Epithelial cell of prostate (primary cell): ENCODE measurements at regions not wholly inside any gene's neighbourhood (a gene's known extent, or its start where the extent isn't known, plus 50 kb on each side); places are given as distances from the start of the nearest gene placed in this dataset.
A peak's percentile ranks its signal among the peaks of the same experiment; 100 is the strongest.
"Not testable (repeated sequence)": the region's sequence is repeated elsewhere in the genome, so short reads cannot be mapped to it uniquely, and the experiment has no call there.

ENCODE experiments used
- DNase-seq: peaks from one replicate; pipeline ENCODE4 v3.0.0-alpha.2; 2011; ENCODE audit warnings: low read depth, low spot score
- H3K27ac ChIP-seq: fragments of 450-650 bp; 2 replicates; pipeline ENCODE4 v1.5.1; 2017; ENCODE audit warnings: mild to moderate bottlenecking

DNA sequence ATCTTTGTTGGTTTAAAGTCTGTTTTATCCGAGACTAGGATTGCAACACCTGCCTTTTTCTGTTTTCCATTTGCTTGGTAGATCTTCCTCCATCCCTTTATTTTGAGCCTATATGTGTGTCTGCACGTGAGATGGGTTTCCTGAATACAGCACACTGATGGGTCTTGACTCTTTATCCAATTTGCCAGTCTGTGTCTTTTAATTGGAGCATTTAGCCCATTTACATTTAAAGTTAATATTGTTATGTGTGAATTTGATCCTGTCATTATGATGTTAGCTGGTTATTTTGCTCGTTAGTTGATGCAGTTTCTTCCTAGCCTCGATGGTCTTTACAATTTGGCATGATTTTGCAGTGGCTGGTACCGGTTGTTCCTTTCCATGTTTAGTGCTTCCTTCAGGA, 149.4 kb upstream of the MRPS22 start:
- DNase-seq, H3K27ac ChIP-seq: not testable (repeated sequence)

- not testable (repeated sequence) for H3K27ac ChIP-seq, DNase-seq
These were observed 147.7 kb upstream of the MRPS22 start for GRCh38 chr3:139196146-139196545.

DNA sequence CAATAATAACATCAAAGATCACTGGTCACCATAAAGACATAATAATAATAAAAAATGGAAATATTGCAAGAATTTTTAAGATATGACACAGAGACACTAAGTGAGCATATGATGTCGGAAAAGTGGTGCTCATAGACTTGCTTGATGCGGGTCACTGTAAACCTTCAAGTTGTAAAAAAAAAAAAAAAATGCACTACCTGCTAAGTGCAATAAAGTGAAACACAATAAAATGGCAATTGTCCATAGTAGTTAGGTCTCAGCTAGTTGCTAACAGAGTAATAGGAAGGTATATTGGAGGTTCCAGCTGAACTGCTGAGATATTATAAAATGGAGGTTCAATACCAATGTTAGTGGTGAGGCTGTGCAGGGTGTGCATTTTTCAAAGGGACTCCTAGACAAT, 146.6 kb upstream of the MRPS22 start:
- no peak overlapping the region for H3K27ac ChIP-seq
- DNase-seq = no peak

- no peak overlapping the region for H3K27ac ChIP-seq
- DNase-seq = no peak
These were observed 145.6 kb upstream of the MRPS22 start for GRCh38 chr3:139198186-139198585.

DNA sequence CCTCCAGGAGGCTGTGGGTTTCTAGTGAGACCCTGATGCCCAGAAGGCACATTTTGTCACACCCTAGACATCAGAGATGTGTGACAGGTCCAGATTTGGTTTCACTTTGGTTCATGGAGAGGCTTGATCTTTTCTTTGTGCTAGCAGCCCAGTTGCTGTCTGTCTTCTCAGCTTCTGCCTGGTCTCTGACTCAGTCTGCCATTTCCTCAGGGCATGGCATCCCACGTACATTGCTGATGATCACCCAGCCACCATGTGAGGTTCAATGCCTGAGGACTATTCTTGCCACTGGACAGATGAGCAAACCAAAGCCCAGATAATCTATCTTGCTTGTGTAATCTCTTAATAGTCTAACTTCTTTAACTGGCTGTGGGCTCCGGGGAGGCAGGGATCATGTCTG, 144.9 kb upstream of the MRPS22 start:
- H3K27ac ChIP-seq = no peak overlapping the region
- peak; percentile 41 for DNase-seq

DNA sequence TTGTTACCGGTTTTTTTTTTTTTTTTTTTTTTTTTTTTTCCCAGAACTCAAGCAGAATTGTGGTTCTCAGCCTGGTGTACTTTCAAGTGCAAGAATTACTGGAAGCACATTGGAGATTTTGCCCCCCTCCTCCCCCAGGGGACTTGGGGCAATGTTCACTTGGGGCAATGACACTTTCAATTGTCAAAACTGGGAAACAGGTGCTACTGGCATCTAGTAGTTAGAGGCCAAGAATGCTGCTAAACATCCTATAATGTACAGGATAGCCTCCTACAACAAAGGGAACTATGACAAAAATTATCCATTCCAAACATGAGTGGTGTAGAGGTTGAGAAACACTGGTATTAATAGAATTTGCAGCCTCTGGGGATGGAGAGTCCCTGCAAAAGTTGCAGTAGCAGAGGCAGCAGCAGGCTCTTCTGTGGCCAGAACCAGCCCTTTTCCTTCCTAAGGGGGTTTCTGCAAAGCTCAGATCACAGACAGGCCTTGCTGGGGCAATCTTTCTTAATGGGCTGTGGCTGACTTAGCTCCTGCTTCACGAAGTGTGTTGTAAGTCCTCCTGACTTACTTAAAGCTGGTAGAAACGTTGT, 144.3 kb upstream of the MRPS22 start:
- no peak for DNase-seq
- no peak overlapping the region for H3K27ac ChIP-seq

DNA sequence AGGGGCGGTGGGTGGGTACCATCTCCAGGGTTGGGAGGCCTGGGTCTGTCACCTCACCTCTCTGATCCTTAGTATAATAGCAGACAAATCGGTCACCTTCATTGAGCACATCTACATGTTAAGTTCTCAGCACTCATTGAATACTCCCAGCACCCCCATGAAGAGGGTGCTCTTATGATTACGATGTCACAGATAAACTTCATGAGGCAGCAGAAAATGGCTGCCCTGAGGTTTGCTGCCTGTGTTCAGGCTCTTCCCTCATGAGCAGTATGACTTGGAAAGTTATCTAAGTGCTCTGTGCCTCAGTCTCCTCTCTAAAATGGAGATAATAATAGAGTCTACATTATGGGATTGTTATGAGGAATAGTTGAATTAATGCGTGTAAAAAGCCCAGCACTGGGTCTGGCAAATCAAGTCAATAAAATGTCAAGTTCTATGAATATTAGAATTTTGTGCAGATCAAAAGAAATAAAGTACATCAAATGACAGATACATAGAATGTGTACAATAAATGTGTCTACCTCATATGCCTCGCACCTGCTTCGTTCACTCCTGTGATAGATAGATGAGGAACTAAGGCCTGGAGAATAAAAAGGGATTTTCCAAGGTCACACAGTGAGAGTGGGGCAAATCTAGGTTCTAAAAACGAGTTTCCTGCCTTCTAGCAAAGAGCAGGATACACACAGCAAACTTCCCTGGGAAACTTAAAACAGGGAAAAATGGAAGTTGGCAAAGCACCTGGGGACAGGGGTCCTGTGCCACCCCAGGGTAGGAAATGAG, 142.2 kb upstream of the MRPS22 start:
- H3K27ac ChIP-seq = no peak overlapping the region
- no peak for DNase-seq

GRCh38 chr3:139202226-139202958, 141.4 kb upstream of the MRPS22 start:
- H3K27ac ChIP-seq = no peak overlapping the region
- no peak for DNase-seq

DNA sequence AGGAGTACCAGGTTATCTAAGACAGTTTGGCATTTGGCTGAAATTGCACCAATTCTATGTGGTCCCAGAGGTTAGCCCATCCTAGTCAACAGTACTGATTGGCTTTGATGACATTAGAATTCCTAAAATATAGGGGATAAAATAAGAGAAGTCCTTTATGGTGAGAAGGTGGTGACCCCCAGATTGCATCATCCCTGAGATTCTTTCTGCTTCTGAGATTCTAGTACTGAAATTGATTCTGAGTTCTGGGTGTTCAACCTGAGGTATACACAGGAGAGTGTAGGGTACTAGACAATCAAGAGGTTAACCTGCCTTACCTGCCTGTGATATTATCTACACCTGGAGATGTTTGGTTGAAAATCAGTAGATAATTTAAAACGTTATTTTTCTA, 140.9 kb upstream of the MRPS22 start:
- DNase-seq = no peak
- no peak overlapping the region for H3K27ac ChIP-seq

GRCh38 chr3:139203752-139204151, 140.1 kb upstream of the MRPS22 start:
- no peak overlapping the region for H3K27ac ChIP-seq
- DNase-seq = no peak

DNA sequence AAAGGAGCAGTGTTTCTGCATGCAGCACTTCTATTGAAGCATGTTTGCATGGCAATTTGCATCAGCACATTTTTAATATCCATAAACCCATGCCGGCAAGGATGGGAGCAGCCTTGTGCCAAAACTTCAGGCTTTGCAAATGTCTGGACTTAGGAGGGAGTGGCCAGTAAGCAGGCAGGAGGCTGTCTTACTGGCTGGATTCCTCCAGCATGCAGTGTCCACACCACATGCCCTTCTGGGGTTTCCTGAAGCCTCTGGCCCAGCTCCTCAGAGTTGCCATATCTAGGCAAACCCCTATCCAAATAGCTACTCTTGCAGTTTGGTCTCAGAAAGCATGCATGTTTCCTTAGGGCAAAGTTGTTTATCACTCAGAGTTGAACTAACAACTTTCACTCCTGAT, 139.1 kb upstream of the MRPS22 start:
- DNase-seq = no peak
- H3K27ac ChIP-seq = no peak overlapping the region

DNA sequence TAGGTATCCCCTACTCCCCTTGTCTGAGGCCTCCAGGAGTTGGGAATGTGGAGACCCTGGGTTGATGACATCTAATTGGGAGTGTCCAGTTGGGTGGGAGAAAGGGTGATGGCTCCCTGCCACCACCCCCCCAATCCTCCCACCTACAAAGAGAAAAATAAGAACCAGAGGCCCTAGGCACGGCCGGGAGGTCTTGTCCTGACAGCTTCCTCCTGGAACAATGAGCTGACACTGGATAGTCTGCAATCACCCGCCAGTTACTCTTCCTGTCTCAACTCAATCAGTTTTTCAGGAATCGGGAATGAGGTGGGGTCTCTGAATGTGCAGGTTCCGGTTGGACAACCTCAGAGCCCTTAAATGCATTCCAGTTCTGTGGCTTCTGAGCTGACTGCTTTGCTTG, 129.9 kb upstream of the MRPS22 start:
- DNase-seq = no peak
- H3K27ac ChIP-seq = no peak overlapping the region

GRCh38 chr3:139216958-139217357, 126.9 kb upstream of the MRPS22 start:
- DNase-seq = no peak
- no peak overlapping the region for H3K27ac ChIP-seq

DNA sequence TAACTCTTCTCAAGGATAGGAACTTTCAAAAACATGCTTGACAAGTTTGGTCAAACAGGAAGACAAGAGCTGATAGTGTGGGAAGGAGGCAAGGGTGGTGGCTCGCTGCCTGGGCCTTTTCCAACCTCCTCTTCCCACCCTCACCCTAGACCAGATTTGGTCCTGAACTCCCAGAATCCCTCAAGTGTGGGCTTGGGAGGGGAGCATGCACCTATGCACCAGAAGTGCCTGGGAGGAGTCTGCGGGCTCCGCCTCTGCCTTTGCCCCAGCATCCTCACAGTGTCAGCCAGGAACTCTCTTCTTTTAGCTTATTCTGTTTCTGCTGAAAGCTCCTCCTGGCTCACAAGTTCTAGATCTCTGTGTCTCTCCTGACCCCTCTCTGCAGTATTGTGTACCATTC, 126.2 kb upstream of the MRPS22 start:
- no peak for DNase-seq
- H3K27ac ChIP-seq = no peak overlapping the region

DNA sequence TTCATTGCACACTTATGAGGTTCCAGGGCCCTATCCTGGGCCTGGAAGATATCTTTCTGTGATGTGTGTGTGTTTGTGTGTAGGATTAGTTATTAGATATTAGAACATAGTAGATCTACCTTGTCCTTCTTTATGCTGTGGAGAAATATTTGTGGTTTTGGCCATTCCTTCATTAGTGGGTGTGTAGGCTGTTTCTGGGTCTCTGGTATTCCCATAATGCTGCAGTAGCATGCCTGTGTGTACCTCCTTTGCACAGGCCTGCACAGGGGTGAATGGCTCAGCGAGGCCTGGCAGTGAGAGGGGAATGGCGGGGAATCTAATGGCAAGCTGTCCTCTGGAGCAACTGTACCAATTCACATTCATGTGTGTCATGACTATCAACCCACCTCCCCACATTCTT, 125.8 kb upstream of the MRPS22 start:
- DNase-seq = no peak
- H3K27ac ChIP-seq = no peak overlapping the region

DNA sequence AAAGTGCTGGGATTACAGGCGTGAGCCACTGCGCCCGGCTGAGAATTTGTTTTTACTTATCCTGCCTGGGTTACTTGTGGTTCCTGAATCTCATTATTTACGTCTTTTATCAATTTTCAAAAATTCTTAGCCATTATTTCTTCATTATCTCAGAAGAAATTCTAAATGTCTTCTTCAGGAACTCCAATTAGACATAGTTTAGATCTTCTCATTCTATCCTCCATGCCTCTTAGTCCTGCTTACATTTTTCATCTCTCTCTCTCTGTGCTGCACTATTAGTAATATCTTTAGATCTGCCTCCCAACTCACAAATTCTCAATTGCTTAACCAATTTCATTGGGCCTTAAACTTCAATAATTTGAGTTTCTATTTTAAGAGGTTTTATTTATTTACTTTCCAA, 124.4 kb upstream of the MRPS22 start:
- DNase-seq = no peak
- H3K27ac ChIP-seq = no peak overlapping the region

GRCh38 chr3:139222100-139222657, 121.6 kb upstream of the MRPS22 start:
- DNase-seq = no peak
- no peak overlapping the region for H3K27ac ChIP-seq

DNA sequence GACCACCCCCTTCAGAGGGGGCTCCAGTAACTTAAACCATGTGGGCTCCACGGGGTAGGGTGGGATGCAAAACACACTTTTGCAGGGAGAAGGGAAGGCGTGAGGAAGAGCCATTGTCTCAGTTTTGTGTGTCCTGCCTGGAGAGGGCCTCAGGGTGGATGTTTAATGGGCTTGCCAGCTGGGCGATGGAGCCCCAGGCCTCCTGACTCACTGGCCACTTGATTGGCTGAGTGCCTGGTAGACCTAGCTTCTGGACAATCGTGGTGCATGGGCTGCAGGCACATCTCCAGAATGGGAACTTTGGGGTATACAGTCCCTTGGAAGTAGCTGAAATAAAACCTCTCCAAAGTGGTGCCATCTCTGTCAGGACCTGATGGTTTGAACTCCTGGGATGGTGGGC, 118.3 kb upstream of the MRPS22 start:
- H3K27ac ChIP-seq = no peak overlapping the region
- no peak for DNase-seq

GRCh38 chr3:139226731-139227130, 117.1 kb upstream of the MRPS22 start:
- no peak for DNase-seq
- H3K27ac ChIP-seq = no peak overlapping the region

- H3K27ac ChIP-seq = no peak overlapping the region
These were observed 116.7 kb upstream of the MRPS22 start for GRCh38 chr3:139227165-139227564.

DNA sequence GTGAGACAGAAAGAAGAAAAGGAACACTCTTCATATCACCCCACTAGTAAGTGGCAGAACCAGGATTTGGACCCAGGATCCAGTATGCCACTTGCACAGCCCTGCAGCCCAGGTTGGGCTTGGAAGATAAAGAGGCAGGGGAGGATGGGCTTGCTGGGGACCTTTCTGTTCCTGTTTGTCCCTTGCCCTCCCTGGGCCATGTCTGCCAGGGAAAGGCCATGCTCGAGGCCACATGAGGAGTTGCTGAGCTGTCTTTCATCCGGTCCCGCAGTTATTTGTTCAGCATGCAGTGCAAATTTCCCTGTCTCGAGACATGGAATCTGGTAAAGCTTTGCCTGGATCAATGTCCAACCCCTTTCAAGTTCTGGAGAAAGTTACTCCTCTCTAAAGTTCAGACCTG, 116.0 kb upstream of the MRPS22 start:
- DNase-seq = no peak
- no peak overlapping the region for H3K27ac ChIP-seq

More at GRCh38 chr3:139227165-139227564, 116.7 kb upstream of the MRPS22 start:
- DNase-seq = no peak
